Sigmoid colon (tissue), 6 donors: ENCODE measurements at regions not wholly inside any gene's neighbourhood (a gene's known extent, or its start where the extent isn't known, plus 50 kb on each side); places are given as distances from the start of the nearest gene placed in this dataset.

Experiments
- DNase-seq: peaks from one replicate; pipeline ENCODE4 v3.0.0-alpha.2; 2019
- H3K27ac ChIP-seq, 4 donors: fragments of 200-600 bp; sonication (generic); one replicate each; pipeline ENCODE4 v1.5.1; 2016 to 2019; ENCODE audit warnings: mild to moderate bottlenecking in 1 of 4
- H3K27me3 ChIP-seq, 3 donors: fragments of 200-600 bp; sonication (generic); one replicate each; pipeline ENCODE4 v1.5.1; 2019; ENCODE audit warnings: mild to moderate bottlenecking in 1 of 3
- H3K36me3 ChIP-seq, 4 donors: fragments of 200-600 bp; sonication (generic); one replicate each; pipeline ENCODE4 v1.5.1; 2016 to 2019
- H3K4me1 ChIP-seq, 4 donors: fragments of 200-600 bp; sonication (generic); one replicate each; pipeline ENCODE4 v1.5.1; 2017 to 2019
- H3K4me3 ChIP-seq, 4 donors: fragments of 200-600 bp; sonication (generic); one replicate each; pipeline ENCODE4 v1.5.1; 2017 to 2019; ENCODE audit warnings: mild to moderate bottlenecking in 2 of 4, moderate library complexity in 1 of 4
- H3K9me3 ChIP-seq, 4 donors: fragments of 200-600 bp in 3 of 4; sonication (generic) in 3 of 4; one replicate each; pipeline versions ENCODE4 v1.5.1 to v1.6.1; 2013 to 2019
- CTCF ChIP-seq, 4 experiments: fragments of 450-650 bp in 3 of 4; fragments of 200-600 bp in 1 of 4; IDR thresholded peaks; one replicate each; pipeline ENCODE4 v1.5.1; 2016 to 2019; ENCODE audit warnings: antibody characterized with exemption in 4 of 4, mild to moderate bottlenecking in 3 of 4, moderate library complexity in 2 of 4
- EP300 ChIP-seq, 4 donors: sonication (generic); formaldehyde crosslinking; IDR thresholded peaks; one replicate each; pipeline ENCODE4 v1.6.1; 2017; ENCODE audit warnings: antibody characterized with exemption in 4 of 4
- POLR2A ChIP-seq, 2 donors: fragments of 450-650 bp; IDR thresholded peaks; one replicate each; pipeline ENCODE4 v1.6.1; 2016; ENCODE audit warnings: antibody characterized with exemption in 2 of 2, mild to moderate bottlenecking in 2 of 2, moderate library complexity in 2 of 2
- POLR2AphosphoS5 ChIP-seq, 4 donors: sonication (generic); formaldehyde crosslinking; IDR thresholded peaks; one replicate each; pipeline ENCODE4 v1.6.1; 2017; ENCODE audit warnings: antibody characterized with exemption in 4 of 4
- WGBS, 2 donors: extraction: QIAGEN DNeasy Blood & Tissue Kit; methylation state at CpG; one replicate each; pipeline ENCODE4 v1.1.7; 2013; 5-methylcytosine and 5-hydroxymethylcytosine counted together
- intact Hi-C: fragments of 100-400 bp; cut with DNase I; formaldehyde crosslinking; loops from one replicate; pipeline ENCODE4 v1.15.1; 2023
- donor health status: healthy with polysubstance abuse.
- donor health status: healthy.

GRCh38 chr4:180304321-180304720 lies 1938.9 kb upstream of the TENM3 start:
- no peak for DNase-seq
- Histone ChIP-seq H3K4me1 (no peaks in the 10 kb centered on the region), H3K4me3 (no peak overlapping the region), H3K36me3 (no peaks in the 10 kb centered on the region), H3K9me3 (no peaks in the 10 kb centered on the region), H3K27me3 (no peaks in the 10 kb centered on the region), H3K27ac (no peak overlapping the region)
- TF ChIP-seq EP300 (IDR thresholded peaks at IDR 0.05), result no peak
- 53 to 64% methylated on average over 4 of the region's 4 CpGs for WGBS, 2 donors
- intact Hi-C loops, result no loop called here

GRCh38 chr4:180310616-180311015 lies 1932.6 kb upstream of the TENM3 start:
- 95 to 98% methylated on average over 3 of the region's 3 CpGs for WGBS, 2 donors
- H3K27me3 ChIP-seq, result no peaks in the 10 kb centered on the region
- no peak overlapping the region for H3K27ac ChIP-seq
- TF ChIP-seq EP300 (IDR thresholded peaks at IDR 0.05) (no peak), CTCF (IDR thresholded peaks at IDR 0.05) (no peak), POLR2A (IDR thresholded peaks at IDR 0.05) (no peak), POLR2AphosphoS5 (IDR thresholded peaks at IDR 0.05) (no peak)
- no peaks in the 10 kb centered on the region for H3K36me3 ChIP-seq
- H3K4me3 ChIP-seq, result no peak overlapping the region
- intact Hi-C loops, result no loop called here
- no peaks in the 10 kb centered on the region for H3K9me3 ChIP-seq
- H3K4me1 ChIP-seq, result no peaks in the 10 kb centered on the region
- DNase-seq, result no peak

GRCh38 chr4:180314972-180315371 lies 1928.2 kb upstream of the TENM3 start:
- Histone ChIP-seq H3K27ac (no peak overlapping the region), H3K27me3 (no peaks in the 10 kb centered on the region), H3K4me1 (no peaks in the 10 kb centered on the region), H3K9me3 (no peaks in the 10 kb centered on the region), H3K36me3 (no peaks in the 10 kb centered on the region), H3K4me3 (no peak overlapping the region)
- WGBS, 2 donors, result 45 to 62% methylated on average over 5 of the region's 5 CpGs
- DNase-seq, result no peak
- intact Hi-C loops, result no loop called here
- no peak for TF ChIP-seq EP300 (IDR thresholded peaks at IDR 0.05)
- no peak for TF ChIP-seq POLR2A (IDR thresholded peaks at IDR 0.05)
- no peak for TF ChIP-seq POLR2AphosphoS5 (IDR thresholded peaks at IDR 0.05)
- TF ChIP-seq CTCF (IDR thresholded peaks at IDR 0.05), result no peak

GRCh38 chr4:180330521-180330920 lies 1912.7 kb upstream of the TENM3 start:
- DNase-seq, result no peak
- Histone ChIP-seq H3K9me3 (no peaks in the 10 kb centered on the region), H3K4me3 (no peak overlapping the region), H3K27me3 (no peaks in the 10 kb centered on the region), H3K4me1 (no peaks in the 10 kb centered on the region), H3K27ac (no peak overlapping the region), H3K36me3 (no peaks in the 10 kb centered on the region)
- no peak for TF ChIP-seq CTCF (IDR thresholded peaks at IDR 0.05)
- no peak for TF ChIP-seq POLR2A (IDR thresholded peaks at IDR 0.05)
- TF ChIP-seq EP300 (IDR thresholded peaks at IDR 0.05), result no peak
- TF ChIP-seq POLR2AphosphoS5 (IDR thresholded peaks at IDR 0.05), result no peak
- intact Hi-C loops, result no loop called here
- 39 to 73% methylated on average over 2 of the region's 2 CpGs for WGBS, 2 donors

- DNase-seq, result no peak
- Histone ChIP-seq H3K9me3 (no peaks in the 10 kb centered on the region), H3K4me3 (no peak overlapping the region), H3K27ac (no peak overlapping the region), H3K4me1 (no peaks in the 10 kb centered on the region), H3K36me3 (no peaks in the 10 kb centered on the region), H3K27me3 (no peaks in the 10 kb centered on the region)
- TF ChIP-seq POLR2AphosphoS5 (IDR thresholded peaks at IDR 0.05) (no peak), POLR2A (IDR thresholded peaks at IDR 0.05) (no peak), CTCF (IDR thresholded peaks at IDR 0.05) (no peak), EP300 (IDR thresholded peaks at IDR 0.05) (no peak)
- intact Hi-C loops, result no loop called here
- 93 to 95% methylated on average over 4 of the region's 4 CpGs for WGBS, 2 donors
These were observed 1910.0 kb upstream of the TENM3 start for GRCh38 chr4:180333162-180333561.
